Endothelial cell (in vitro differentiated cells): ENCODE measurements at regions not wholly inside any gene's neighbourhood (a gene's known extent, or its start where the extent isn't known, plus 50 kb on each side); places are given as distances from the start of the nearest gene placed in this dataset.

ENCODE experiments used
- DNase-seq: peaks from one replicate; pipeline ENCODE4 v3.0.0; 2021; ENCODE audit warnings: low spot score
- H3K27ac Mint-ChIP-seq: one replicate; pipeline ENCODE4 v1.8.0; 2021; ENCODE audit warnings: mixed read lengths, inconsistent platforms; ENCODE audit not compliant: unreplicated experiment
- H3K27me3 Mint-ChIP-seq: one replicate; pipeline ENCODE4 v1.8.0; 2021; ENCODE audit warnings: mild to moderate bottlenecking, moderate library complexity, mixed read lengths, inconsistent platforms; ENCODE audit not compliant: unreplicated experiment
- H3K36me3 Mint-ChIP-seq: one replicate; pipeline ENCODE4 v1.8.0; 2021; ENCODE audit warnings: mild to moderate bottlenecking, low read depth, mixed read lengths, inconsistent platforms; ENCODE audit not compliant: unreplicated experiment
- H3K4me1 Mint-ChIP-seq: one replicate; pipeline ENCODE4 v1.8.0; 2021; ENCODE audit warnings: mild to moderate bottlenecking, mixed read lengths, inconsistent platforms; ENCODE audit not compliant: unreplicated experiment
- H3K4me3 Mint-ChIP-seq: one replicate; pipeline ENCODE4 v1.8.0; 2021; ENCODE audit warnings: mild to moderate bottlenecking, mixed read lengths, inconsistent platforms; ENCODE audit not compliant: unreplicated experiment
- H3K9me3 Mint-ChIP-seq: one replicate; pipeline ENCODE4 v1.8.0; 2021; ENCODE audit warnings: mixed read lengths, inconsistent platforms; ENCODE audit not compliant: unreplicated experiment
- CTCF ChIP-seq: fragments of 200-600 bp; sonication (generic); IDR thresholded peaks from one replicate; pipeline ENCODE4 v1.5.0; 2021; ENCODE audit warnings: antibody characterized with exemption; ENCODE audit not compliant: unreplicated experiment

- TF ChIP-seq CTCF, result no peak
- Mint-ChIP-seq H3K27me3 (peaks cover 4% of the 10 kb centered on the region), H3K36me3 (no peaks in the 10 kb centered on the region), H3K27ac (no peak overlapping the region), H3K4me3 (no peak overlapping the region), H3K4me1 (no peaks in the 10 kb centered on the region), H3K9me3 (no peaks in the 10 kb centered on the region)
- DNase-seq, result no peak
Observed at GRCh38 chr14:76304536-76305267, 71.2 kb upstream of the ESRRB start.

GRCh38 chr14:76305268-76305826, 70.6 kb upstream of the ESRRB start:
- Mint-ChIP-seq H3K36me3 (no peaks in the 10 kb centered on the region), H3K27me3 (peaks cover 4% of the 10 kb centered on the region), H3K4me1 (no peaks in the 10 kb centered on the region), H3K4me3 (no peak overlapping the region), H3K9me3 (no peaks in the 10 kb centered on the region), H3K27ac (no peak overlapping the region)
- DNase-seq, result no peak
- TF ChIP-seq CTCF, result no peak

GRCh38 chr14:76306131-76306530, 69.8 kb upstream of the ESRRB start:
- TF ChIP-seq CTCF, result no peak
- no peak for DNase-seq
- Mint-ChIP-seq H3K9me3 (no peaks in the 10 kb centered on the region), H3K36me3 (no peaks in the 10 kb centered on the region), H3K27ac (no peak overlapping the region), H3K27me3 (peaks cover 6% of the 10 kb centered on the region), H3K4me3 (no peak overlapping the region), H3K4me1 (peaks cover 6% of the 10 kb centered on the region)

GRCh38 chr14:76307786-76308780, 67.9 kb upstream of the ESRRB start:
- peaks cover 6% of the 10 kb centered on the region for H3K27me3 Mint-ChIP-seq
- no peak for DNase-seq
- no peak overlapping the region for H3K27ac Mint-ChIP-seq
- H3K4me3 Mint-ChIP-seq, result no peak overlapping the region
- H3K9me3 Mint-ChIP-seq, result no peaks in the 10 kb centered on the region
- peaks cover 6% of the 10 kb centered on the region for H3K4me1 Mint-ChIP-seq
- H3K36me3 Mint-ChIP-seq, result no peaks in the 10 kb centered on the region
- no peak for TF ChIP-seq CTCF
